ENCODE measurements at regions not wholly inside any gene's neighbourhood (a gene's known extent, or its start where the extent isn't known, plus 50 kb on each side); places are given as distances from the start of the nearest gene placed in this dataset.

DNA sequence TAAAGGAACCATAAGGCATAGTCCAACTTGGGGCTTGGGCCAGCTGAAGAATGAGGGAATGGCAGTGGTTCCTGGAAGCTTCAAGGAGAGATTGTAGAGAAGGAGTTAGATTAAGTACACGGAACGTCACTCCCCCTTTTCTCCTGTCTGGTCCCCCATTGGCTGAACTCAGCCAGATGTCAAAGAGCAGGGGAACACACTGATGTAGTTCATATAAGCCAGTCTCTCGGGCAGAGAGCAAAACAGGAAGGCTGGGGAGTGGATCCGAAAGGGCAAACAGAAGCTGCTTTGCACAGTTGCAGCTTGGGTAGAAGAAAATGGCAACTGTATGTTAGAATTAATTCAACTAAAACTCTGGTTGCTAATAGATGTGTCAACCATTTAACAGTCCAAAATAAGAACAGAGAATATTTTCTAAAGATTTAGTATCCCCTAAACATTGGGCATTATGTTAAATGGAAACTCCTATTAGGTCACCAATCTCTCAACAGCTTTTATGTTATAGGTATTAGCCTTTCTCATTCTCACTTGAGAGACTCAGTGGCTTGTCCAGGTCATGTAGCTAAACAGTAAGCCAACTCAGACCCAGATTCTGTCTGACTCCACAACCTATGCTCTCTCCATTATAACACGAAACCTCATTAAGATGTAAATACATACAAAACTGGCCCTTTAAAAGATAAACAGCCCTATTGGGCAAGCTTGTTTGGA is 600.7 kb upstream of the USP24 start:
- no peak overlapping the region for H3K4me3 Mint-ChIP-seq
- no peaks in the 10 kb centered on the region for H3K36me3 Mint-ChIP-seq (ENCODE audit: low read depth)
- DNase-seq = no peak
- H3K9me3 Mint-ChIP-seq = no peaks in the 10 kb centered on the region
- no peak overlapping the region for H3K27ac Mint-ChIP-seq
- peaks cover 10% of the 10 kb centered on the region for H3K4me1 Mint-ChIP-seq (ENCODE audit: low read depth)
- no peaks in the 10 kb centered on the region for H3K27me3 Mint-ChIP-seq (ENCODE audit: insufficient read depth)
- TF ChIP-seq, protein P1, sequence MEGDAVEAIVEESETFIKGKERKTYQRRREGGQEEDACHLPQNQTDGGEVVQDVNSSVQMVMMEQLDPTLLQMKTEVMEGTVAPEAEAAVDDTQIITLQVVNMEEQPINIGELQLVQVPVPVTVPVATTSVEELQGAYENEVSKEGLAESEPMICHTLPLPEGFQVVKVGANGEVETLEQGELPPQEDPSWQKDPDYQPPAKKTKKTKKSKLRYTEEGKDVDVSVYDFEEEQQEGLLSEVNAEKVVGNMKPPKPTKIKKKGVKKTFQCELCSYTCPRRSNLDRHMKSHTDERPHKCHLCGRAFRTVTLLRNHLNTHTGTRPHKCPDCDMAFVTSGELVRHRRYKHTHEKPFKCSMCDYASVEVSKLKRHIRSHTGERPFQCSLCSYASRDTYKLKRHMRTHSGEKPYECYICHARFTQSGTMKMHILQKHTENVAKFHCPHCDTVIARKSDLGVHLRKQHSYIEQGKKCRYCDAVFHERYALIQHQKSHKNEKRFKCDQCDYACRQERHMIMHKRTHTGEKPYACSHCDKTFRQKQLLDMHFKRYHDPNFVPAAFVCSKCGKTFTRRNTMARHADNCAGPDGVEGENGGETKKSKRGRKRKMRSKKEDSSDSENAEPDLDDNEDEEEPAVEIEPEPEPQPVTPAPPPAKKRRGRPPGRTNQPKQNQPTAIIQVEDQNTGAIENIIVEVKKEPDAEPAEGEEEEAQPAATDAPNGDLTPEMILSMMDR (IDR thresholded peaks at IDR 0.05) = no peak

DNA sequence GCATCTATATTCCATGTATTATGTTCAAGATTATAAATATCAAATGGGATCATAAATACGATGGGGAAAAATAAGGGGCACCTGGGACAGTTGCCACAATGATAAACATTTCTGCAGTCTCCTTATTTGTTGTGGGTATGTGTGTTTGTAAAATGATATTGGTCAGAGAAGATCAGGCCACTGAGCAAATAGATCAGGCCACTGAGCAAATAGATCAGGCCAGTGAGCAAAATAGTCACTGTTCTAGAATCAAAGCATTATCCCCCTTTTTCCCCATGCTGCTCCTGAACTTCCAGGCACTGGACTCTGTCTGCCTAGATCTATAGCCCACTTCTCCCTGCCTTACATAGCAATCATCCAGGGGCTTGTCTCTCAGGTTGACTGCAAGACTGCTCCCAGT is 599.8 kb upstream of the USP24 start:
- no peak for DNase-seq
- H3K4me1 Mint-ChIP-seq (ENCODE audit: low read depth) = peaks cover 10% of the 10 kb centered on the region
- TF ChIP-seq, protein P1 (IDR thresholded peaks at IDR 0.05) = no peak
- no peaks in the 10 kb centered on the region for H3K9me3 Mint-ChIP-seq
- no peaks in the 10 kb centered on the region for H3K27me3 Mint-ChIP-seq (ENCODE audit: insufficient read depth)
- H3K27ac Mint-ChIP-seq = no peak overlapping the region
- H3K36me3 Mint-ChIP-seq (ENCODE audit: low read depth) = no peaks in the 10 kb centered on the region
- H3K4me3 Mint-ChIP-seq = no peak overlapping the region

DNA sequence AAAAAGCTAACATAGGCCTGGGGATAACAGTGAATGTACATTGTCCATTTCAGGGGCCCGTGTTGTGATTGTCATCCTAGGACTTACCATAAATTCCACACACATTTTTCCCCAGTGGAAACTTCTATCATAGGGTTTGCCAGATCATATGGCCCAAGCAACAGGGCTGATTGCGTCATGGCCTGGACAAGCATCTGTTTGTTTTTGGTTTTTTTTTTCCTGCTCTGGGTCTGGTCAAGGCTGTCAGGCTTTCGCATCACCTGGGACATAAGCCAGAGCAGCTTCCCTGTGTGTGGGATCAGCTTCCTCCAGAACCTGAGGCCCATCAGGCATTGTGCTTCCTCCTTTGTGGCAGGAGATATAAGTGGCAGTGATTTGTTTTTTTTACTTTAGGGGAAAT is 598.5 kb upstream of the USP24 start:
- H3K27me3 Mint-ChIP-seq (ENCODE audit: insufficient read depth) = no peaks in the 10 kb centered on the region
- H3K4me1 Mint-ChIP-seq (ENCODE audit: low read depth) = peaks cover 10% of the 10 kb centered on the region
- TF ChIP-seq, protein P1 (IDR thresholded peaks at IDR 0.05) = no peak
- no peak overlapping the region for H3K27ac Mint-ChIP-seq
- H3K36me3 Mint-ChIP-seq (ENCODE audit: low read depth) = no peaks in the 10 kb centered on the region
- H3K4me3 Mint-ChIP-seq = no peak overlapping the region
- no peaks in the 10 kb centered on the region for H3K9me3 Mint-ChIP-seq
- DNase-seq = no peak

DNA sequence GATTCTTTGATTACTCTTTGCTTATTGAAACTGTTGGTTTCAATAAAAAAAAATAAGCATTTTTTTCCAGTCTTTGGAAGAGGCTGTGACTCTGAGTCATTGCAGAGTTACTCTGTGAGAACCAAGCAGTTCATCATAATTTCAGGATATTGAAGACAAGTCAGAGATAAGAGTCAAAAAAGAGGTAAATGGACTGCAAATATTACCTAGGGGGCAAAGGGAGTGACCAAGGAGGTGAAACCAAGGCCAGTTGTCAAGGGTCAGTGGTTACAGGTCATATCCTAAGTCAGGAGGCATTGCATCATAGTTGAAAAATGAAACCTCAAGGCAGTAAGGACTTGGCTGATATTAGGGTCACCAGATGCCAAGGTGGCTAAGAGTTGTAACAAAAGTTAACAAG is 597.1 kb upstream of the USP24 start:
- Mint-ChIP-seq H3K27ac (no peak overlapping the region), H3K27me3 (ENCODE audit: insufficient read depth) (no peaks in the 10 kb centered on the region), H3K4me1 (ENCODE audit: low read depth) (peaks cover 10% of the 10 kb centered on the region), H3K4me3 (no peak overlapping the region), H3K36me3 (ENCODE audit: low read depth) (no peaks in the 10 kb centered on the region), H3K9me3 (0 out of 2 replicates have a peak, but pooled peaks cover 4% of the 10 kb centered on the region)
- no peak for DNase-seq
- TF ChIP-seq, protein P1 (IDR thresholded peaks at IDR 0.05) = no peak

DNA sequence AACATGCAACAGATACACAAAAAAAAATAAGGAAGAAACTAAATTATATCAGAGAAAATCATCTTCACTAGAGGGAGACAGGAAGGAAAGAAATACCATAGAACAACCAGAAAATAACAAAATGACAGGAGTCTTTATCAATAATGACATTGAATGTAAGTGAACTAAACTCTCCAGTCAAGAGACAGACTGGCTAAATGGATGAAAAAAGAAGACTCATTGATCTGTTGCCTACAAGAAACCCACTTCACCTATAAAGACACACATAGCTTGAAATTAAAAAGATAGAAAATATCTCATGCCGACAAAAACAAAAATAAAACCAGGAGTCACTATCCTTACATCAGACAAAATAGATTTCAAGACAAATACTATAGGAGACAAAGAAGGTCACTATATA is 593.1 kb upstream of the USP24 start:
- Mint-ChIP-seq H3K4me1 (ENCODE audit: low read depth) (peaks cover 10% of the 10 kb centered on the region), H3K4me3 (no peak overlapping the region), H3K27me3 (ENCODE audit: insufficient read depth) (peaks cover 2% of the 10 kb centered on the region; the same call in 1 of the 2 replicates), H3K27ac (no peak overlapping the region), H3K9me3 (0 out of 2 replicates have a peak, but pooled peaks cover 4% of the 10 kb centered on the region), H3K36me3 (ENCODE audit: low read depth) (no peaks in the 10 kb centered on the region)
- no peak for DNase-seq
- TF ChIP-seq, protein P1 (IDR thresholded peaks at IDR 0.05) = no peak
